ENCODE measurements at regions not wholly inside any gene's neighbourhood (a gene's known extent, or its start where the extent isn't known, plus 50 kb on each side); places are given as distances from the start of the nearest gene placed in this dataset.
"Not testable (repeated sequence)": the region's sequence is repeated elsewhere in the genome, so short reads cannot be mapped to it uniquely, and the experiment has no call there.

DNA sequence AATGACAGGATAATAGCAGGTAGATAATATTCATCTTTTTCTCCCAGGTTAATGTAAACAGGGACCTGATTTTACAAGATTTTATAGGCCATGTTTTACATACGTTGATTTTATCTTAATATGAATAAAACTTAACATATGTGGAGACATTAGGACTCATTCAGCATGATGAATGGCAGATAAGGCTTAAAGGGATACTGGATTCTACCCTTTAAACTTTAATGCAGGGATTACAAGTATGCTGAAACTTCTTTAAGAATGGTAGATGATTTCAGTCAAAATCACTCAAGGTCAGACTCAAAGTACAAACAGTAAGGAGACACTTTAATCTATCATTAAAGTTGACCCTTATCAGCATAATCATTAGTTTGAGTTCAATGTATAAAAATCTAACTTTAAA, 274.5 kb upstream of the IZUMO3 start:
- Mint-ChIP-seq H3K9me3 (peaks cover 9% of the 10 kb centered on the region), H3K4me3 (no peak overlapping the region), H3K36me3 (ENCODE audit: low read depth) (no peaks in the 10 kb centered on the region), H3K4me1 (no peaks in the 10 kb centered on the region), H3K27me3 (no peaks in the 10 kb centered on the region), H3K27ac (no peak overlapping the region)
- ChIA-PET POLR2A (no interaction called here), CTCF (no interaction called here)
- DNase-seq: no peak

GRCh38 chr9:24817756-24818155, 272.1 kb upstream of the IZUMO3 start:
- POLR2A ChIA-PET: no interaction called here
- H3K4me1 Mint-ChIP-seq: no peaks in the 10 kb centered on the region

DNA sequence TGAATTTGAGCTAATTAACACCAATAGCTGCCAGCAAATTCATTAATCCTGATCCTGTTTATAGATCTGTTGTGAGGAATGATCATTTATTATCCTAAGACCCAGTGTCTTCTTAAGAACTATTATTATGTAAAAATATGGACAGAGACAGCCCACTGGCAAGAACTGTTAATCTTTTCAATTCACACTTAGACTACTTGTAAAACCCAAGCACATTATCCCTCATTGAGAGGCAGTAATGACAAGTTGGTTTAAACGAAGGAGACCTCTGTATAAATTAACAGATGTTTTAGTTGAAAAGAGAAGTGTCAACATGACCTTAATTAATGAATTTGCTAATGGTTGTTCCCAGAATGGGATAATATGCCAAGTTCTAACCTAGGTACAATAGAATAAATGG, 270.3 kb upstream of the IZUMO3 start:
- DNase-seq: no peak
- Mint-ChIP-seq H3K4me3 (no peak overlapping the region), H3K4me1 (no peaks in the 10 kb centered on the region), H3K36me3 (ENCODE audit: low read depth) (no peaks in the 10 kb centered on the region), H3K9me3 (peaks cover 11% of the 10 kb centered on the region), H3K27ac (no peak overlapping the region), H3K27me3 (no peaks in the 10 kb centered on the region)
- ChIA-PET POLR2A (no interaction called here), CTCF (no interaction called here)

More at GRCh38 chr9:24817756-24818155, 272.1 kb upstream of the IZUMO3 start:
- CTCF ChIA-PET: no interaction called here
- Mint-ChIP-seq H3K36me3 (ENCODE audit: low read depth) (no peaks in the 10 kb centered on the region), H3K27me3 (no peaks in the 10 kb centered on the region), H3K9me3 (peaks cover 11% of the 10 kb centered on the region), H3K4me3 (no peak overlapping the region), H3K27ac (no peak overlapping the region)
- no peak for DNase-seq

DNA sequence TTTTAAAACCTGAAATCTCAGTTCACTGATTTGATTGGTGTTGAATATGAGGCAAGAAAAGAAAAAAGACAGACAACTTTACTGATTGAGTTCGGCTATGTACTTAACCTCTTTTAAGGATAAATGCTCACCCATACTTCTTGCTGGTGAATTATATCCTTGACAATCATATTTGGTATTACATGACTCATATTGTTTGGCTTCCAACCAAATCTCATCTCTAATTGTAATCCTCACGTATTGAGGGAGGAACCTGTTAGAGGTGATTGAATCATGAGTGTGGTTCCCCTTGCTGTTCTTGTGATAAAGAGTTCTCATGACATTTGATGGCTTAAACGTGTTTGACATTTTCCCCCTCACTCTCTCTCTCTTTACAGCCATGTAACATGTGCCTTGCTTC, 255.6 kb upstream of the IZUMO3 start:
- Mint-ChIP-seq H3K4me1 (no peaks in the 10 kb centered on the region), H3K27me3 (no peaks in the 10 kb centered on the region), H3K27ac (no peak overlapping the region), H3K9me3 (peaks cover 14% of the 10 kb centered on the region), H3K4me3 (no peak overlapping the region), H3K36me3 (ENCODE audit: low read depth) (no peaks in the 10 kb centered on the region)
- POLR2A ChIA-PET: no interaction called here
- DNase-seq: no peak
- CTCF ChIA-PET: no interaction called here

DNA sequence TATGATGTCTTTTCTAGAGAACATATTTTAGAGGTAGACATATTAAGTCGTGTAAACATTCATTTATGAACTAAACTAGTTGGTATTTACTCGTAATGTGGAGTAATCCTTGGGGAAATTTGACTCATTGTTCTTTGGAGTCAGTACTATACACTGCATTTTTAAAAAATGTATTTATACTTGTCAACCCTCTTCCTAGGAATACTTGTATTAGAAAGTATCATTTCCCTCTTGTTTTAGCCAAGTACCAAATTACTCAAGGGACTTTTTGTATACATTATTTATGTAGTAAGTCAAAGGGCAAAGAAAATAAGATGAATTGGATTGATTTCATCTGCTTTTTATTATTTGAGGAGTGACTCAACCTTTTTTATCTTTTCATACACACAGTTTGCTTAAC, 248.1 kb upstream of the IZUMO3 start:
- no peak for DNase-seq
- CTCF ChIA-PET: interaction anchor here (0.6 kb wide), 1 partner anchor 270 kb away, joined by 4 read pairs; no protein-coding TSS in a partner anchor
- H3K27ac Mint-ChIP-seq: no peak overlapping the region
- no peaks in the 10 kb centered on the region for H3K27me3 Mint-ChIP-seq
- H3K4me1 Mint-ChIP-seq: no peaks in the 10 kb centered on the region
- no peak overlapping the region for H3K4me3 Mint-ChIP-seq
- H3K36me3 Mint-ChIP-seq (ENCODE audit: low read depth): no peaks in the 10 kb centered on the region
- H3K9me3 Mint-ChIP-seq: peaks cover 19% of the 10 kb centered on the region
- POLR2A ChIA-PET: no interaction called here

- ChIA-PET CTCF (no interaction called here), POLR2A (no interaction called here)
- H3K9me3 Mint-ChIP-seq: peaks cover 33% of the 10 kb centered on the region
- no peaks in the 10 kb centered on the region for H3K27me3 Mint-ChIP-seq
- no peak overlapping the region for H3K27ac Mint-ChIP-seq
- DNase-seq: no peak
- no peaks in the 10 kb centered on the region for H3K36me3 Mint-ChIP-seq (ENCODE audit: low read depth)
- no peaks in the 10 kb centered on the region for H3K4me1 Mint-ChIP-seq
- no peak overlapping the region for H3K4me3 Mint-ChIP-seq
These were observed 230.5 kb upstream of the IZUMO3 start for GRCh38 chr9:24776226-24776625.

DNA sequence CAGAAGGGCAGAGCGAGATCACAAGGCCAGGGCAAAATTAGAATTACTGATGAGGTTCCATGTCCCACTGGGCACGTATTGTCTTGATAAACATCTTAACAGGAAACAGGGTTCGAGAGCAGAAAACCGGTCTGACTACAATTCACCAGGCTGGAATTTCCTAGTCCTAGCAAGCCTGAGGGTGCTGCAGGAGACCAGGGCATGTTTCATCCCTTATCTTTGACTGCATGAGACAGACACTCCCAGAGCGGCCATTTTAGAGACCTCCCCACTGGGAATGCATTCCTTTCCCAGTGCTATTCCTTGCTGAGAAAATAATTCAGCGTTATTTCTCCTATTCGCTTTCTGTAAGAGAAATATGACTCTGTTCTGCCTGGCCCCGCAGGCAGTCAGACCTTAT, 228.5 kb upstream of the IZUMO3 start:
- H3K36me3 Mint-ChIP-seq (ENCODE audit: low read depth); H3K4me1 Mint-ChIP-seq; H3K27me3 Mint-ChIP-seq; CTCF ChIA-PET; H3K4me3 Mint-ChIP-seq; DNase-seq; POLR2A ChIA-PET; H3K27ac Mint-ChIP-seq: not testable (repeated sequence)
- peaks cover 31% of the 10 kb centered on the region for H3K9me3 Mint-ChIP-seq

DNA sequence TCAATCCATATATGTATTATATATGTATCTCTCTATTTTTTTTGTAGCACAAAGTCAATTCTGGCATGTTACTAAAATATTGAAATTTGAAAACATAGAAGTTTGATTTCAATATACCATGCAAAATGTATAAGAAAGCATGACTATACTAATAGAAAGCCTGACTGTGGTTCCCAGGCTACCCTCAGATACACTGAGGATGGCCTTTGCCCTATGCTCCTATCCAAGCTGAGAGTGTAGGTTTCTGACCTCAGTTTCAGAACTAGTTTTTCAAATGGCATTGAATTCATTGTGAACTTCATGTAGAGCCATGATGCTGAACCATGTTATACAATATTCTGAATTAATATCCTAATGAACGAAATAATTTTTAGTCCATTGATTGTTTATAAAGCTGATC, 220.4 kb upstream of the IZUMO3 start:
- Mint-ChIP-seq H3K27ac (no peak overlapping the region), H3K4me3 (no peak overlapping the region), H3K4me1 (no peaks in the 10 kb centered on the region), H3K9me3 (peaks cover 13% of the 10 kb centered on the region), H3K27me3 (no peaks in the 10 kb centered on the region), H3K36me3 (ENCODE audit: low read depth) (no peaks in the 10 kb centered on the region)
- ChIA-PET CTCF (no interaction called here), POLR2A (no interaction called here)
- DNase-seq: no peak

GRCh38 chr9:24765025-24765756, 219.5 kb upstream of the IZUMO3 start:
- H3K36me3 Mint-ChIP-seq (ENCODE audit: low read depth): no peaks in the 10 kb centered on the region
- no peak overlapping the region for H3K27ac Mint-ChIP-seq
- no peak overlapping the region for H3K4me3 Mint-ChIP-seq
- no peak for DNase-seq
- peaks cover 10% of the 10 kb centered on the region for H3K9me3 Mint-ChIP-seq
- CTCF ChIA-PET: no interaction called here
- POLR2A ChIA-PET: no interaction called here
- H3K27me3 Mint-ChIP-seq: no peaks in the 10 kb centered on the region
- no peaks in the 10 kb centered on the region for H3K4me1 Mint-ChIP-seq

- no peaks in the 10 kb centered on the region for H3K4me1 Mint-ChIP-seq
- no peak overlapping the region for H3K4me3 Mint-ChIP-seq
- H3K27me3 Mint-ChIP-seq: no peaks in the 10 kb centered on the region
- no peak overlapping the region for H3K27ac Mint-ChIP-seq
- peaks cover 18% of the 10 kb centered on the region for H3K9me3 Mint-ChIP-seq
- POLR2A ChIA-PET: no interaction called here
- DNase-seq: no peak
- CTCF ChIA-PET: interaction anchor here (0.5 kb wide), 1 partner anchor 40 kb away, joined by 3 read pairs; no protein-coding TSS in a partner anchor
- H3K36me3 Mint-ChIP-seq (ENCODE audit: low read depth): no peaks in the 10 kb centered on the region
These were observed 192.8 kb upstream of the IZUMO3 start for GRCh38 chr9:24738421-24738961.

GRCh38 chr9:24731754-24732153, 186.1 kb upstream of the IZUMO3 start:
- no peaks in the 10 kb centered on the region for H3K36me3 Mint-ChIP-seq (ENCODE audit: low read depth)
- H3K4me1 Mint-ChIP-seq: no peaks in the 10 kb centered on the region
- no peak overlapping the region for H3K4me3 Mint-ChIP-seq
- H3K27ac Mint-ChIP-seq: no peak overlapping the region
- H3K27me3 Mint-ChIP-seq: no peaks in the 10 kb centered on the region
- ChIA-PET POLR2A (no interaction called here), CTCF (no interaction called here)
- H3K9me3 Mint-ChIP-seq: peaks cover 11% of the 10 kb centered on the region
- DNase-seq: no peak

DNA sequence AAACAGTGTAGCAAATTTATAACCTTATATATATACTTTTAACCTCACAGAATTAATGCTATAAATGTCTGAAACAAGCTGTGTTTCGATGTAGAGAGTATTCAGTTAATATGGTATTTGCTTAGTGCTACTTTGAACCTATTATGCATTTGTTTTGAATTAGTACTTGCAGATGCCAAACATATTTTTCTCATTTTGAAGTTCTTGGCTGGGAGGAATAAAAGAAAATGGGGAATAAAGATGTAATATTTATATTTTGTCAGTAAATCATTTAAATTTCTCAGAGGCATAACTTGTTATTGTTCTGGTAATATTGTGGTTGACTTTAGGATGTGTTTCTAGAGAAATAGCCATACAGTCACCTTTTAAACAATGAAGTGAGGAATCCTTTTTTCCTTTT, 175.9 kb upstream of the IZUMO3 start:
- ChIA-PET CTCF (no interaction called here), POLR2A (no interaction called here)
- Mint-ChIP-seq H3K36me3 (ENCODE audit: low read depth) (no peaks in the 10 kb centered on the region), H3K9me3 (peaks cover 7% of the 10 kb centered on the region), H3K27ac (no peak overlapping the region), H3K27me3 (no peaks in the 10 kb centered on the region), H3K4me3 (no peak overlapping the region), H3K4me1 (no peaks in the 10 kb centered on the region)
- DNase-seq: no peak

- POLR2A ChIA-PET: no interaction called here
- no peak overlapping the region for H3K4me3 Mint-ChIP-seq
- no peak overlapping the region for H3K27ac Mint-ChIP-seq
- no peaks in the 10 kb centered on the region for H3K4me1 Mint-ChIP-seq
- CTCF ChIA-PET: no interaction called here
- H3K36me3 Mint-ChIP-seq (ENCODE audit: low read depth): no peaks in the 10 kb centered on the region
- no peaks in the 10 kb centered on the region for H3K27me3 Mint-ChIP-seq
- DNase-seq: no peak
- H3K9me3 Mint-ChIP-seq: no peaks in the 10 kb centered on the region
These were observed 166.5 kb upstream of the IZUMO3 start for GRCh38 chr9:24712206-24712605.

DNA sequence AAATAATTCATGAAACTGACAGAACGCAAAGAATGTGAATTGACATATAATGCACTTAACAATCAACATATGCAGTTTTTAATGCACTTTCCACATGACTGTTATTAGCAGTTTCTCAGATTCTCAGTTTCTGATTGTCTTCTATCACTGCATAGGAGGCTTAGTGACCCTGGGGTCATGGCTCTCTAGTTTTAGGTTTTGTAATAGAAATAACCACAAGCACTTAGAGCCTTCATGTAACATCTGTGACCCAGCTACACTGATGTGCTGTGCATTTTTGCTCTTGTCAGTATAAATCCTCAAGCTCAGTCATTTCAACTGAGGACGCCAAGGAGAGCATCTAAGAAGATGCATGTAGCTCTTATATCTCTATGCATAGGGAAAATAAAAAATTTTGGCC, 163.1 kb upstream of the IZUMO3 start:
- Mint-ChIP-seq H3K27ac (no peak overlapping the region), H3K27me3 (no peaks in the 10 kb centered on the region), H3K9me3 (no peaks in the 10 kb centered on the region), H3K4me3 (no peak overlapping the region), H3K4me1 (no peaks in the 10 kb centered on the region), H3K36me3 (ENCODE audit: low read depth) (no peaks in the 10 kb centered on the region)
- ChIA-PET CTCF (no interaction called here), POLR2A (no interaction called here)
- DNase-seq: no peak
